ENCODE measurements at regions not wholly inside any gene's neighbourhood (a gene's known extent, or its start where the extent isn't known, plus 50 kb on each side); places are given as distances from the start of the nearest gene placed in this dataset.
"Not testable (repeated sequence)": the region's sequence is repeated elsewhere in the genome, so short reads cannot be mapped to it uniquely, and the experiment has no call there.

- no peak for DNase-seq
Measured at GRCh38 chr4:100022792-100023222, 72.7 kb upstream of the H2AZ1 start.

- DNase-seq: no peak
Measured at GRCh38 chr4:100019821-100020220, 69.7 kb upstream of the H2AZ1 start.

GRCh38 chr4:100017637-100018310 is 67.7 kb upstream of the H2AZ1 start:
- no peak for DNase-seq

GRCh38 chr4:100016191-100016590 is 66.1 kb upstream of the H2AZ1 start:
- DNase-seq: no peak

- no peak for DNase-seq
Measured at GRCh38 chr4:100014616-100015015, 64.5 kb upstream of the H2AZ1 start.

- no peak for DNase-seq
Measured at GRCh38 chr4:100009490-100009889, 59.4 kb upstream of the H2AZ1 start.

- DNase-seq: no peak
Measured at GRCh38 chr4:100008048-100008447, 58.0 kb upstream of the H2AZ1 start.

GRCh38 chr4:100006161-100006560 is 56.1 kb upstream of the H2AZ1 start:
- not testable (repeated sequence) for DNase-seq
